Stimulated activated CD4-positive, alpha-beta T cell treated with anti-CD3 and anti-CD28 coated beads, Interleukin-15, amount 100 ng/mL, for 1 hour (primary cell): ENCODE measurements at regions not wholly inside any gene's neighbourhood (a gene's known extent, or its start where the extent isn't known, plus 50 kb on each side); places are given as distances from the start of the nearest gene placed in this dataset.

Source experiments
- DNase-seq, 2 donors: peaks; one replicate each; pipeline ENCODE4 v3.0.0-alpha.2; 2020; ENCODE audit warnings: low read depth in 1 of 2, low spot score in 1 of 2

DNA sequence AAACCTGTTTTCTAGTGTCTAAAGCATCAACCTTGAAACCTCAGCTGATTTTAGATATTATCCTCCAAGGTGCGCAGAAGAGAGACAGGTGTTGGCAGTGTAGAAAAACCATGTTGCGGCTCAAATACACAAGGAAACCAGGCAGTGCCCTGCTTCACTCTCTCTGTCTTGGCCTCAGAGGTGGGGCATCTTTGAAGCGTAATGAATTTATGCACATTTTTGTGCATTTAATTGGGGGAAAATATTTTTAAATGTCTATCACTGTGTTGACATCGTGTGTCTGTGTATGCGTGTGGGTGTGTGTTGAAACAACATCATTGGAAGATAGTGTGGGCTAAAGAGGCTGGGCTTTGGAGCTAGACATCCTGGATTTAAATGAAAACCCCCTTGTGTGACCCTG, 334.0 kb upstream of the CHD6 start:
- DNase-seq = no peak

DNA sequence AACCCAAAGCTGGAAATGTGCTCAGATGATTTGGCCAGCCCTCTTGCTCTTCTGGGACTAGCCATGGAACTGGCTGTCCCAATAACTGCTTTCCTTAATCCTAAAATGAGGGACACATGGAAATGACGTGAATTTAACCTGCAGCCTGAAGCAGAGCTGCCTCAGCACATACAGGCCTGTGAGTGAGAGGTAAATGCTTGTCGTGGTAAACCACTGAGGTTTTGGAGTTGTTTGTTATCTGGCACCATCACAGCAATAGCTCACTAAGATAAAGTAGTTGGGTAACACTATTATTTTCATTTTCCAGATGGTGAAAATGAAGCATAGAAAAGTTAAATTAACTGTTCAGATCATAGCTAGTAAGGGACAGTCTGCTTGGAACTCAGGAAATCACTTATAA, 333.4 kb upstream of the CHD6 start:
- no peak for DNase-seq

DNA sequence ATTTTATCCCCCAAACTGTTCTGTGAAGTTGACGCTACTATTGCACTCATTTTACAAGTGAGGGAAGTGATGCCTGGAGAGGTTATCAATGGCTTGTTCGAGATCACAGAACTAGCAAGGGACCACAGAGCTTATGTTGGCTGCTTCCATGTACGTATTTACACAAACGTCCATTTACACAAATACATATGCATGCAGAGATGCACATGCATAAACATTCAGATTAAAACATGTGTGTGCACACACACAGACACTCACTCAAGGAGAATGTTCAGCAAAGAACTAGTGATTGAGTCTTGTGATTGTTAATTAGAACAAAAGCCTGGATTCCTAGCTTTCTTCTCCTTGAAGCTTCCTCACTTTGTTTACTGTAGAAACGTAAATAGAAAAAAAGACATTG, 321.5 kb upstream of the CHD6 start:
- DNase-seq = no peak

DNA sequence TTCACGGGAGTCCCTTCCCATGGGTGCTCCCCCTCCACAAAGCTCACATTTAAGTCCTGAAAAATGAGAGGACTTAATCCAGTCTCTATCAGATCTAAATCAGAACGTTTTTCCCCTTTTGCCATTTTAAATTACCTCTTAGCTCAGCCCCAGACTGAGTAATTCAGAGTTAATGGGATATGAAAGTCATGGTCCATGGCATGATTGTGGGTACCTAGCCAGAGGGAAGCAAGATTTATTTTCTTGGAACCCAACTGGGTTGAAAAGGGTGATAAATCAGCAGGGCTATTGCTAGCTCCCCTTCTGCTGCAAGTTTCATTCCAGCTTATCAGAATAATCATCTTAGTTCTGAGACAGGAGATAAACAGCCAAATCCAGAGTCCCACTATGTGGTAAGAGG, 320.2 kb upstream of the CHD6 start:
- DNase-seq = no peak

DNA sequence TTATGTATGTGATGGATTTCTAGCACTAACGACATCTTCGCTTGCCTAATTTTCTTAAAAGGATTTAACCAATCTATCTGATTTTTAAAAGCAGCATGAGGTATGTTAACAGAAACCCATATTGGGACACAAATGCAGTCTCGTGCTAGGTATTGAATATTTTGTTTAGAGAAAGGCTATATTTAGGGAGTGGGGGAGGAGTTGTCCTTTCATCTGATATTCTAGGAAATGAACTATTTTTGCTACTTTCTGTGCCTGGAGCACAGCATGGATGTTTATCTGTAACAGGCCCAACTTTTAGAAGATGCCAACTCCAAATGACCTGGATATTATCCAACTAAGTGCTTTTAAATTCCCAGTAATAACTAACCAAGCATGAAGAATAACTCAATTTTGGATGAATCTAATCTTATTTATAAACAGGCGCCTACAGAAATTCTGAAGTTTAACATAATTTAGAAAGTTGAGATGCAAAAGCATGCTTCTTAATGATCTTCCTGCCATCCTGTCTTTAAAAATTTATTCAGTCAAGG, 317.1 kb upstream of the CHD6 start:
- no peak for DNase-seq

DNA sequence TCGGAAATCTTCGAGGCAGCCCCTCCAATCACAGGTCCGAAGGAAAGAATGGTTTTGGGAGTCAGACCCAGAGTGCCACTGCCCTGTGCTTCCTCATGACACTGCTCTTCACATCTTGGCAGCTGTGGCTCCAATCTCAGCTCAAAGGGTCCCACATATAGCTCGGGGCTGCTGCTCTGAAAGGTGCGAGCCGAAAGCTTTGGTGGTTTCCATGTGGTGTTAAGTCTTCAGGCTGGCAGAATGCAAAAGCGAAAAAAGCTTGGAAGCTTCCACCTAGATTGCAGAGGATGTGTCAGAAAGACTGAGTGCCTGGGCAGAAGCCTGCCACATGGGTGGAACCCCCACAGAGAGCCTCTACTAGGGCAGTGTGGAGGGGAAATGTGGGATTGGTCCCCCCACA, 314.3 kb upstream of the CHD6 start:
- no peak for DNase-seq

DNA sequence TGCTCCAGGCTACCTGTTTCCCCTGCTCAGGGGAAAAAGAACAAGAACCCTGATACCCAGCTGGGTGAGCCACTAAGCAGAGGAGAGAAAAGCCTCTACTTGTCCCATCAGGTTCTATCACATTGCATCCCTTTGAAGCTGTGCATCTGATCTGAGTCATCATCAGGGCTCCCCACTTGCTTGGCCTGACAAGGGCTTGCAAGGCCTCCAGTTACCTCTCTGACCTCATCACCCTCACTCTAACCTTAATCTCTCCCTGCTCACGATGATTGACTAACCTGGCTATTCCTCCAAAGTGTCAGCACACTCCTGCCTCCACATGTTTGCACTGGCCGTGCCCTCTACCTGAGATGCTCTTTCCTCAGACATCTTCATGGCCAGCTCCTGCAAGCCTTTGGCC, 309.5 kb upstream of the CHD6 start:
- no peak for DNase-seq

DNA sequence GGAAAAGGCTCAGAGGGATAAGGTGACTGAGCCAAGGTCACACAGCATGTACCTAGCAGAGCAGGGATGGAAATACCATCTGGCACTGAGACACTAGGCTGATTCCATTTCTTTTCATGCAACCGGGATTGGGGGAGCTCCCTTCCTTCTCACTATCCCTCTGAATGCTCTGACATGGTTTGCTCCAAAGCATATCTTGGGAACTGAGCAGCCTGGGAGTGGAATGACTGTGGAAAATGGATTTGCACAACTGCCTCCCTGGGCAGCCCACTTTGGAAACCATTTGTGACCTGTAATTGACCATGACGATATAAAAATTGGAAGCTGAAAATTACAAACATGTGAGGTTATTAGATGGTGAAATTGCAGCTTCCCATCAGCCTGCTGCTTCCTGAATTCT, 309.0 kb upstream of the CHD6 start:
- no peak for DNase-seq

DNA sequence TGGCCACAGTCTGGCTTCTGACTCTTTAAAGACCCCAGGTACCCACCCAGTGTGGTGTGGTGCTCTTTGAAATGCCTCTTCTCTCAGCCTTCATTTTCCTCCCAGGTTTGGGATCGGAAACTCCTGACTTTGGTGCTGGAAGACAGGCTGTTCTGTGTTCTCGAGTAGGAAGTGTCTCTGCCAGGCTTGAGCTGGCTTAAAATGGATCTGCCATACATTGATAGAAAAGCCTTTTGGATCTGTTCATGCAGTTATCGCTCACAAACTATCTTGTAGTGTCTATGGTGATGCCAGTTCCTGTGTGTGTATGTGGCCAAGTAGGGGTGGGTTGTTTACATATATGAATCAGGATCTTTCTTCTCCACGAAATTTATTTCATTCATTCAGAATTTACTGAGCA, 307.3 kb upstream of the CHD6 start:
- no peak for DNase-seq

DNA sequence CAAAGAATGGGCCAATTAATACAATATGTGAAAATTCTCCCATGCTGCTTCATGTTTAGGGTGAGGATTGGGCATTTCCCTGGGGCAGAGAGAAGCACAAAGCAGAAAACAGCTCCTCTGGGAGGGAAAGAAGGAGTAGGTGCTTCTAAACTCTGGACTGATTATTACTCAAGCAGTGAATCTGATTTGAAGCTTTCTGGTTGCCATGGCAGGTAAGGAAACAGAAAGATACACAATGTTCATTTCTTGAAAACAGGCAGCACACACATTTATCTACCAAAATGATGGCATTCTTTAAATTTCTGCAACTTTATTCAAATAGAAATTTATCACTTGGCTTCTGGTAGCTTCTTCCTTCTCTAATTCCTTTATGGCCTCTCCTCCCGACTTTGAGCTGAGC, 305.4 kb upstream of the CHD6 start:
- DNase-seq = no peak

DNA sequence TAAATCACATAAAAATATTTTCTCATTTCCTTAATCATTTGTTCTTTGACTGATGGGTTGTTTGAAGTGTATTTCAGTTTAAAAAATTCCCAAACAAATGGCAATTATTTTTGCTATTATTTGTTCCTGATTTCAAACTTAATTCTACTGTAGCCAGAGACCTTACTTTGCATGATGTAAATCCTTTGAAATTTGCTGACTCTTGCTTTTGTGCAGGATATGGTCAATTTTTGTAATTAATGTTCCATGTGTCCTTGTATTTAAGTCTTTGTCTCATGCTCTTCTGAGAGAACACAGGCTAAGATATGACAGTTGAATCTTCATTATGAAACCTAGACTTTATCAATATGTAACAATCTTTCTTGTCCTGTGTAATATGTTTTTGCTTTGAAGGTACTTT, 295.0 kb upstream of the CHD6 start:
- DNase-seq = no peak

DNA sequence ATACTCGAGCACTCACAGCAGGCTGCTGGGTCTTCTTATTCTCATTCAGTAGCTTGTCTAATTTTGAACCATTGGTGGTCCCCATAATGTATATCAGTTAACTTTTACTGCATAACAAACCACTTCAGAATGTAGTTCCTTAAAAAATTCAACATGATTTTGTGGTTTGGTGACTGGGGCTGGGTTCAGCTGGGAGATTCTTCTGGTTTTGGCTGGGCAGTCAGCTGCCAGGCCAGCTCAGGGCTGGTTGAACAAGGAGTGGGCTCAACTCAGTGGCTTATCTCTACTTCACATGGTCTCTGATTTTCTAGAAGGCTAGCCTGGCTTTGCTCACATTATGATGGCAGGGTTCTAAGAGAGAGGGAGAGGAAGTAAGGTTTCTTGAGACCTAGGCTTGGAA, 292.4 kb upstream of the CHD6 start:
- no peak for DNase-seq

DNA sequence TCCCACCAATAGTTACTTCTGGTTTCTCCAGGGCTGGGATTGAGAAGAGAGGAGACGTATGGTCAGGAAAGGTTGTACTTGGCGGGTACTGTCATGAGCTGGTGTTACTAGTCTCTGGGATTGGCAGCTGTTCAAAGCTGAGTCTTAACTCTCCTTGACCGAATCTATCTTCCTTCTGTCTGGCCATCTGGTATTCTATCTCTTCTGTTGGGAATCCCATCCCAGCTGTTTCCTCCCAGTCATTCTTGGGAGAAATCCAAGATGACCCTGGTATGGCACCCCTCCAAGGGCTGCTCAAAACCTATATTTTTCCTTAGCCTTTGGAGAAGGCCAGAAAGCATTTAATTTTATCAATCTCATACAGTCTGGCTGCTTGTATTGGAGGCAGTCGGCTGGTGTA, 287.0 kb upstream of the CHD6 start:
- DNase-seq = no peak

DNA sequence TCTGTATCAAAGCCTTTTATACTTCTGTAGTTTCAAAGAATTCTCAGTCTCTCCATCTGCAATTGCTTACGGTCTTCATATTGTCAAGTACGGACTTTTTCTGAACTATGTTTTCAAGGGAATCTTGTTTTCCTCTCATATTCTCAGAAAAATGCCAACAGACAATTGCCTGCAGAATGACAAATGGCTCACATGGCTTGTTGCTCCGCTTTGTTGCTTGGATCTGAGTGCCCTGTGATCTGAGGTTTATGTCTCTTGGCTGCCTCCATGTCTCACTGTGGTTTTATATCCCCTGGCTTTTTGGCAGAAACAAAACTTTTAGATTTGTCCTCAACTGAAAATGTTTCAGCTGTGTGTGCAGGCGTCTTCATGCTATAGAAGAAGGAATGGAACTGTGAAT, 285.4 kb upstream of the CHD6 start:
- no peak for DNase-seq

DNA sequence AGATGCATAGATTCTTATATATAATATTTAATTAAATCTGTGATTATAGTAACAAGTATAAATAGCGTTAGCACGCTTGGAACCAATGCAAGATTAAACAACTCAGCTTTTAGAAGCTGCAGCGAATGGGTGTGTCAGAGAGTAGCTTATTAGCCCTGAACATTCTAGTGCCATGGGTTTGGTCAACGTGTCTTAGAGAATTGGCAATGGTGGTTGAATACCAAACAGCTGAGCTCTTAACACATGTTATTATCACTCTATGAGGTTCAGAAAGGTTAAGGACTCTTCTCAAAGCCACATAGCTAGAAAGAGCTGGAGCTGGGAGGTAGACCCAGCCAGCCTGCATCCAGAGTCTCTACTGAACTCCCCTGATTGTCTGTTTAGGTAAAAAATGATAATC, 284.2 kb upstream of the CHD6 start:
- no peak for DNase-seq

DNA sequence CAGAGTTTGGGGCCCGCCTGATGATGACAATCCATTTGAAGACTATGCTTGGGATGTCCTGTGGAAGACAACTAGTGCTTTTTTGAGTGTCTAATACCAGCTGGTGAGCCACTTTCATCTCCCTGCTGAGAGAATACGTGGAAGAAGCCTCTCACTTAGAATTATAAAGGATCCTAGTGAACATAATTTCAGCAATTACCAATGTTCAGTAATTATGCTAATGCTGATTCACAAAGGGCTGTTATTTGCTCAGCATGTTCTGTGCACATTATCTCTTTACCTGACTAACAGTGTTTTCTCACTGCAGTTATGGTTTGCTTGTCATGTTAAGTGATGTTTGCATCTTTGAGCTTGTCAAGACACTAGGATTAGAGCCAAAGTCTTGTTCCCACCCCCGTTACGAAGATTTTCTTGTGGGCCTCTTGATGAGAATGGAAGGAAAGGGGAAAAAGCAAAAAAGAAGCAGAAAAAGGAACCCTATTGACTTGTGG, 282.1 kb upstream of the CHD6 start:
- DNase-seq = no peak

DNA sequence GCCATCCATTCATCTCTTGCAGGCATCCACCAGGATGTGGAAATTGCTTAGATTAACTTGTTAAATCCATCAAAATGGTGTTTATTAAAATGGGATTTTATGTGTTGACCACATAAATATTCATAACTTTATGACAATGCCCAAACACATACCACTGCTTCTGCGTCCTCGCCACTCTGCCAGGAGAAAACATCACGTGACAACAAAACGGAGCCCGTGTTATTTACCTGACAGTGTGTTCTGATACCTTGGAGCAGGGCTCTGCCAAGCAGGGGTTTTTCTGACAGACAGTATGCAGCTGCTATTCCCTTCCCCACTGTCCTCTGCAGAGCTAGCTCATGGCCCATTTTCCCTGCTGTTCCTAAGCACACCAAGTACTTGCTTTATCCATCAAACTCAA, 279.5 kb upstream of the CHD6 start:
- no peak for DNase-seq

DNA sequence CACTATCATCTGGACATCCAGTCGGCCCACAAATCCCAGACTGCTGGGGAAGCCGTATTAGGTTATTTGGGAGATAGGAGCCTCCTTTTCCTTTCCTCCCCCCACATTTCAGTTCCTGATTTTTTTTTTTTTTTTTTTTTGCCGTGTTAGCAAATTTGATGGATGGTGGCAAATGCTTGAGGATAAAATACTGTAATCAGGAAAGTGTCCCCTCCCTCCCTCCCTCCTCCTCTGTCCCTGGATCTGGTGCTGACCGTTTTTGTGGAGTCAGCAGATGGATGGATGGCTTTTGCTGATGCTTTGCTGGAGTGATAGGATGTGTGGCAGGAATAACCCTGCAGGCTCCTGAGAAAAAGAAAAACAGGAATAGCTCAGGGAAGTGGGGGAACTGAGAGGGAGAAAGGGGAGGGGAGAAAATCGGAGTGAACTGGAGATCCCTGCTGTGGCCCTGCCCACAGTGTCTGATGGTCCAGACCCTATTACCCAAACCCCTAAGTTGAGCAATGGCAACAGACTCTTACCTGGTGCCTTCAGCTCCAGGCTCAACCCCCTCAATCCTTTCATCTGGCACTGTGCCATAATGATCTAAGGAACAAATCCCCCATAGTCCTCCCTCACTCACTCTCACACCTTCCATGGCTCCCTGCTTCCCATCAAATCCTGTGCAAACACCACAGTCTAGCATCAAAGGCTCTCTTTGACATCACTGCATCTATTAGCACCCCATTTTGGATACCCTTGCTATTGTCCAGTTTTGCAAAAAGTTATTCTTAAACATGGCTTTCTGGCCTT, 277.3 kb upstream of the CHD6 start:
- DNase-seq = no peak

DNA sequence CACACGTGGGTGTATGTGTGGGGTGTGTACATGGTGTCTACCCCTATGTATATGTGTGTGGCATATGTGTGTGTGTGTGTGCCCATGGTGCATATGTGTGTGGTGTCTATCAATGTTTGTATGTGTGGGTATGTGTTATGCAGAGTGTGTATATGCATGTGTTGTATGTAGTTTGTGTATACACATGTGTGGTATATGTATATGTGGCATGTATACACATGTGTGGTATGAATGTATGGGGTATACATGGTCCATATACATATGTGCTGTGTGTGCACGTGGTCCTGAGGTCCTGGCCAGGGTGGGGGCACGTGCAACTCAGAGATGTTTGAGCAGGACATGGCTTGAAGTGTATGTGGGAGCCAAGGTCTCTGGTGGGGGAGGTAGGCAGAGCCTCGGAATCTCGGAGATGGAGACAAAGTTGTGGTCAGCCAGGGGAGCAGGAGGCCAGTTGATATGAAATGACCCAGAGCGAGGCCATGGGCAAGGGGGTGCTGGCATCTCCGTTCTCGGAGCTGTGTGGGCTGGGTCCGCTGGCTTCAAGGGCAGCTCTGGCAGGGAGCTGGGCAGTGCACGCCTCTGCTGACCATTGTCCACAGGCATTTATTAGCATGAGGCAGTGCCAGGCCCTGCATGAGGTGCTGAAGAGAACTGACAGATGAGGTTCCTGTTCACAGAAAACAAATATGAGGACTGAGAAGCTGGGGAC, 276.2 kb upstream of the CHD6 start:
- DNase-seq = no peak

DNA sequence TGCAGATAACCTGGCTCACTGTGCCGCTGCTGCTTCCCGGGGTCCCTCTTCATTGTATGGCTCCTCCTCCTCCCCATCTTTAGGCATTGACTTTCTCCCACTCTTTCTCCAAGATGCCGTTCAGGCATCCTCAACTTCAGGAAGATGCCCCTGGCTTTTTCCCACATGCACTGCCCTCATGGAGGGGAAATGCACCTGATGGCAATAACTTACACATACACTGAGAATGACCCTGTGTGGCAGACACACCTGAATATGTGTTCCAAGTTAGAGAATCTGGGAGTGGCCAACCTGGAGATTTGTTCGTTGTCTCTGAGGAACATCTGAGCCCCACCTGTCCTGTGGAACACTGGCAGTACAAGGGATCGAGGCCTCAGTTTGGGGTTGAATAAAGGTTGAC, 273.9 kb upstream of the CHD6 start:
- DNase-seq = no peak

DNA sequence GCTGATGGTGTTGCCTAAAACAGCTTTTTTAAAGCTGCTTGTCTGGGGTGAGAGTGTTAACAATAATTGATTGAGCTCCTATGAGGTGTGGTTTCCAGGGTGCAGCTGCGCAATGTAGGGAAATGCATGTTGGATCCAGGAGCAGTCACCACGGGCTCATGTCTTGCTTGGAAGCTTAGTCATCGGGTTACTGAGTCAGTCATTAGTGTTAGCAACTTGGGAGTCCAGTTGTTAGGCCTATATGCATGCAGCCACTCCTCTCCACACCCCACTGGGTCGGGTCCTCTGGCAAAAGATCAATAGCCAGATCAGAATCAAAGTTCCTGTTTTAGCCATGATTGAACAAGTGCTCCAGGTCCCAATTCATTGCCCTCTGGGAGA, 271.7 kb upstream of the CHD6 start:
- no peak for DNase-seq

DNA sequence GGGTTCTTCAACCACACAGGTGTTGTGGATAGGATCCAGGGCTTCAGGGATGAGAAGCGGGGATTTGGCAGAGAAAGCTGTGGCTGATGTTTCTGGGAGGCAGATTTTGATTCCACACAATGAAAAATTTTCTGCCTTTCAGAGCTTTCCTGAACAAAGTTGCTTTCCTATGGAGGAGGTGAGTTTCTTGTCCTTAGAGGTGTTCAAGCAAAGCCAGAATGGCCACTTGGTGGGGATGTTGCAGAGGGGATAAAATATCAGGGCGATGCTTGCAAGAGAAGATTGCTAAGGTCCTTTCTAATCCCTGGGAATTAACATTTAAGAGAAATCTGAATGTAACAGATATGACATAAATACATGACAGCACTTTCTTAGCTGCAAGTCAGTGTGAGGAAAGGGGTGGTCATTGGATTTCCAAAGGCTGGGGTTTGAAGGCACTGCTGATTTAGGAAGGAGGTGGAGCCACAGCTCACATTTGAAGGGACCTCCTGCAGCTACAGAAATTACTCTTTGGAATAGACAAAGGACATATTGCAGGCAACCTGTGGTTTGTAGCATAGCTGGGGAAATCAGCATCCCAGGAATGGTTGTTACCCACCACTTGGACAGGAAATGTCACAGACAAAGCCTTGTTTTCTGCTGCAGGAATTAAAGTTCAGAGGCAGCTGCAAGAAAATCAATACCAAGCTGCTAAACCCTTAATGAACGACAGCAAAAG, 271.1 kb upstream of the CHD6 start:
- no peak for DNase-seq
